Epithelial cell of prostate (primary cell): ENCODE measurements at regions not wholly inside any gene's neighbourhood (a gene's known extent, or its start where the extent isn't known, plus 50 kb on each side); places are given as distances from the start of the nearest gene placed in this dataset.
"Not testable (repeated sequence)": the region's sequence is repeated elsewhere in the genome, so short reads cannot be mapped to it uniquely, and the experiment has no call there.

Experiments
- DNase-seq: peaks from one replicate; pipeline ENCODE4 v3.0.0-alpha.2; 2011; ENCODE audit warnings: low read depth, low spot score
- H3K27ac ChIP-seq: fragments of 450-650 bp; 2 replicates; pipeline ENCODE4 v1.5.1; 2017; ENCODE audit warnings: mild to moderate bottlenecking

- no peak for DNase-seq
- no peak overlapping the region for H3K27ac ChIP-seq
These were observed 494.1 kb downstream of the ZNF385D start for GRCh38 chr3:21256932-21257331.

GRCh38 chr3:21238661-21239060 is 512.3 kb downstream of the ZNF385D start:
- H3K27ac ChIP-seq = no peak overlapping the region
- no peak for DNase-seq

GRCh38 chr3:21237638-21238037 is 513.4 kb downstream of the ZNF385D start:
- DNase-seq = no peak
- no peak overlapping the region for H3K27ac ChIP-seq

- H3K27ac ChIP-seq = no peak overlapping the region
- DNase-seq = no peak
These were observed 515.5 kb downstream of the ZNF385D start for GRCh38 chr3:21235491-21235890.

- H3K27ac ChIP-seq = no peak overlapping the region
- DNase-seq = no peak
These were observed 516.1 kb downstream of the ZNF385D start for GRCh38 chr3:21234933-21235332.

GRCh38 chr3:21229426-21230135 is 521.4 kb downstream of the ZNF385D start:
- DNase-seq = no peak
- no peak overlapping the region for H3K27ac ChIP-seq

- H3K27ac ChIP-seq = no peak overlapping the region
- DNase-seq = no peak
These were observed 524.9 kb downstream of the ZNF385D start for GRCh38 chr3:21226086-21226485.

- no peak overlapping the region for H3K27ac ChIP-seq
- DNase-seq = no peak
These were observed 530.1 kb downstream of the ZNF385D start for GRCh38 chr3:21220944-21221343.

GRCh38 chr3:21216598-21216997 is 534.4 kb downstream of the ZNF385D start:
- no peak overlapping the region for H3K27ac ChIP-seq
- DNase-seq = no peak

GRCh38 chr3:21204122-21204521 is 546.9 kb downstream of the ZNF385D start:
- not testable (repeated sequence) for DNase-seq, H3K27ac ChIP-seq

GRCh38 chr3:21195203-21195602 is 555.8 kb downstream of the ZNF385D start:
- H3K27ac ChIP-seq = no peak overlapping the region
- DNase-seq = no peak

- H3K27ac ChIP-seq, DNase-seq: not testable (repeated sequence)
These were observed 557.0 kb downstream of the ZNF385D start for GRCh38 chr3:21194036-21194435.

GRCh38 chr3:21188459-21188858 is 562.6 kb downstream of the ZNF385D start:
- H3K27ac ChIP-seq = no peak overlapping the region
- DNase-seq = no peak

- H3K27ac ChIP-seq = no peak overlapping the region
- DNase-seq = no peak
These were observed 565.1 kb downstream of the ZNF385D start for GRCh38 chr3:21185816-21186314.

- no peak for DNase-seq
- H3K27ac ChIP-seq = no peak overlapping the region
These were observed 576.5 kb downstream of the ZNF385D start for GRCh38 chr3:21174461-21174860.

- no peak overlapping the region for H3K27ac ChIP-seq
- DNase-seq = no peak
These were observed 580.0 kb downstream of the ZNF385D start for GRCh38 chr3:21170964-21171363.

- no peak overlapping the region for H3K27ac ChIP-seq
- no peak for DNase-seq
These were observed 581.1 kb downstream of the ZNF385D start for GRCh38 chr3:21169948-21170347.

GRCh38 chr3:21168471-21168870 is 582.5 kb downstream of the ZNF385D start:
- no peak for DNase-seq
- H3K27ac ChIP-seq = no peak overlapping the region

- no peak for DNase-seq
- no peak overlapping the region for H3K27ac ChIP-seq
These were observed 587.1 kb downstream of the ZNF385D start for GRCh38 chr3:21163956-21164355.

- DNase-seq = no peak
- no peak overlapping the region for H3K27ac ChIP-seq
These were observed 591.5 kb downstream of the ZNF385D start for GRCh38 chr3:21159543-21159906.

GRCh38 chr3:21158861-21159542 is 592.0 kb downstream of the ZNF385D start:
- DNase-seq = no peak
- no peak overlapping the region for H3K27ac ChIP-seq

- no peak for DNase-seq
- no peak overlapping the region for H3K27ac ChIP-seq
These were observed 596.1 kb downstream of the ZNF385D start for GRCh38 chr3:21154911-21155310.
